ENCODE measurements at regions not wholly inside any gene's neighbourhood (a gene's known extent, or its start where the extent isn't known, plus 50 kb on each side); places are given as distances from the start of the nearest gene placed in this dataset.

DNA sequence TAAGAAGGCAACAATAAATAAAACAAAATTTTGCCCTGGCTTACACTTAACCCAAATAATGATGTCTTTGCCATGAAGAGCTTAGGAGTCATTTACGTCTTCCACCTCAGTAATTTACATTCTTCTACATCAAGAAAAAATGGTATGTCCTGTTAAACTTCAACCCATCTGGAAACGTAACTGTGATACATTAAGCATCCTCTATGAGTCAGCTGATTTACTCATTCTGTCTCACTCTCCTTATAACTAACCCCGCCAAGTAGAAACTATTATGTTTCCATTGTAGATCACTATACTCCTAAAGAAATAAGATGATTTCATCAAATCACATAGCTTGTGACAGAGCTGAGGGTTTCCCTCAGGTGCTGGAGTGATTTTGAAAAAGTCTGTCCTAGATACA is 330.7 kb downstream of the CDC14C start:
- H3K36me3 Mint-ChIP-seq = no peaks in the 10 kb centered on the region
- H3K9me3 Mint-ChIP-seq = peaks cover 3% of the 10 kb centered on the region
- H3K27me3 Mint-ChIP-seq (ENCODE audit: insufficient read depth, low read depth) = no peaks in the 10 kb centered on the region
- H3K9ac ChIP-seq = no peak overlapping the region
- H3K27me3 ChIP-seq = no peaks in the 10 kb centered on the region
- no peaks in the 10 kb centered on the region for H4K20me1 ChIP-seq (ENCODE audit: low read depth)
- no peak overlapping the region for H3K4me3 ChIP-seq
- no peak overlapping the region for H3K4me3 Mint-ChIP-seq
- no peaks in the 10 kb centered on the region for H3K79me2 ChIP-seq (ENCODE audit: low read depth)
- no peak for DNase-seq (ENCODE audit: low spot score)
- no peak overlapping the region for H2AFZ ChIP-seq (replicated peaks)
- no peaks in the 10 kb centered on the region for H3K4me1 Mint-ChIP-seq
- TF ChIP-seq, protein P1, sequence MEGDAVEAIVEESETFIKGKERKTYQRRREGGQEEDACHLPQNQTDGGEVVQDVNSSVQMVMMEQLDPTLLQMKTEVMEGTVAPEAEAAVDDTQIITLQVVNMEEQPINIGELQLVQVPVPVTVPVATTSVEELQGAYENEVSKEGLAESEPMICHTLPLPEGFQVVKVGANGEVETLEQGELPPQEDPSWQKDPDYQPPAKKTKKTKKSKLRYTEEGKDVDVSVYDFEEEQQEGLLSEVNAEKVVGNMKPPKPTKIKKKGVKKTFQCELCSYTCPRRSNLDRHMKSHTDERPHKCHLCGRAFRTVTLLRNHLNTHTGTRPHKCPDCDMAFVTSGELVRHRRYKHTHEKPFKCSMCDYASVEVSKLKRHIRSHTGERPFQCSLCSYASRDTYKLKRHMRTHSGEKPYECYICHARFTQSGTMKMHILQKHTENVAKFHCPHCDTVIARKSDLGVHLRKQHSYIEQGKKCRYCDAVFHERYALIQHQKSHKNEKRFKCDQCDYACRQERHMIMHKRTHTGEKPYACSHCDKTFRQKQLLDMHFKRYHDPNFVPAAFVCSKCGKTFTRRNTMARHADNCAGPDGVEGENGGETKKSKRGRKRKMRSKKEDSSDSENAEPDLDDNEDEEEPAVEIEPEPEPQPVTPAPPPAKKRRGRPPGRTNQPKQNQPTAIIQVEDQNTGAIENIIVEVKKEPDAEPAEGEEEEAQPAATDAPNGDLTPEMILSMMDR (IDR thresholded peaks at IDR 0.05) = no peak
- TF ChIP-seq EZH2 (IDR thresholded peaks at IDR 0.05) = no peak
- no peak for TF ChIP-seq EZH2phosphoT487 (IDR thresholded peaks at IDR 0.05)
- no peak overlapping the region for H3K27ac ChIP-seq
- no peak overlapping the region for H3K4me2 ChIP-seq
- no peaks in the 10 kb centered on the region for H3K36me3 ChIP-seq
- H3K27ac Mint-ChIP-seq = no peak overlapping the region
- H3F3A ChIP-seq (ENCODE audit: low read depth) = no peaks in the 10 kb centered on the region
- no peaks in the 10 kb centered on the region for H3K4me1 ChIP-seq
- H3K9me3 ChIP-seq (ENCODE audit: low read depth) = no peaks in the 10 kb centered on the region

DNA sequence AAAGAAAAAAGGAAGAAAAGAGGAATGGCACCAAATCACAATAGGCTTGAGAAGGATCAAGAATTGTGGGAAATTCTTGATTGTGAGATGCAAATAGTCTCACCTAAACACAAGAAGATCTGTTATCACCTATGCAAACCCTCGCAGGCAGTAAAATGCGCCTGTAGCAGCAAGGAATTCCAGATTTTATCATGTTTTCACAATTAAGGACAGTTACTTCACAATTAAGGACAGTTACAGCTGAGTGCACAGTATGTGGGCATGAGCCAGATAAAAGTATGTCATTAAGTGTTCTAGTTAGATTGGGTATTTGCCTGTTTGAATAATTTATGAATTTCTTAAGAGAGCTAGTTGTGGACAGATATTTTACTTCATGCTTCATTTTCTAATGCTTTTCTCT is 336.2 kb downstream of the CDC14C start:
- H3K27ac ChIP-seq = no peak overlapping the region
- DNase-seq (ENCODE audit: low spot score) = no peak
- H3K9ac ChIP-seq = no peak overlapping the region
- Mint-ChIP-seq H3K36me3 (no peaks in the 10 kb centered on the region), H3K27me3 (ENCODE audit: insufficient read depth, low read depth) (no peaks in the 10 kb centered on the region), H3K4me1 (no peaks in the 10 kb centered on the region), H3K9me3 (peaks cover 3% of the 10 kb centered on the region), H3K27ac (no peak overlapping the region), H3K4me3 (no peak overlapping the region)
- no peaks in the 10 kb centered on the region for H3F3A ChIP-seq (ENCODE audit: low read depth)
- no peaks in the 10 kb centered on the region for H3K79me2 ChIP-seq (ENCODE audit: low read depth)
- H4K20me1 ChIP-seq (ENCODE audit: low read depth) = no peaks in the 10 kb centered on the region
- no peaks in the 10 kb centered on the region for H3K27me3 ChIP-seq
- TF ChIP-seq, protein P1 (IDR thresholded peaks at IDR 0.05) = no peak
- TF ChIP-seq EZH2 (IDR thresholded peaks at IDR 0.05) (no peak), EZH2phosphoT487 (IDR thresholded peaks at IDR 0.05) (no peak)
- H3K36me3 ChIP-seq = no peaks in the 10 kb centered on the region
- H2AFZ ChIP-seq (replicated peaks) = no peak overlapping the region
- H3K9me3 ChIP-seq (ENCODE audit: low read depth) = no peaks in the 10 kb centered on the region
- no peak overlapping the region for H3K4me3 ChIP-seq
- no peak overlapping the region for H3K4me2 ChIP-seq
- H3K4me1 ChIP-seq = no peaks in the 10 kb centered on the region

DNA sequence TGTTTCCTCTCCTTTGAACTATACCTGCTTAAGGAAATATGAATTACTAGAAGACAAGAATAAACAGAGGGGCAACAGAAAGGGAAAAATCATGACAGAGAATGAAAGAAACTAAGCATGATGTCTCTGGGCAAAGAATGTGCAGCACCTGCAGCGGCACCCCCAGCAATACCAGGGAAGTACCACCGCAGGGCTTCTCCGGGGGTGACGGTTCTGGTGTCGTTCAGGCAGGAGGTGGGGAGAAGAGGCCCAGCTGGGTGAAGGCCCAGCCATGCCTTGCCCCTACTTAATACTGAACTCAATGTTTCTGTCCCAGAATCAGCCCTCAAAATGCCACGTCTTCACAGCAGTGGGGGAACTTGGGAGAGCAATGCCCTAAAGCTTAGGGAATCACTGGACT is 337.6 kb downstream of the CDC14C start:
- no peak overlapping the region for H3K4me3 Mint-ChIP-seq
- TF ChIP-seq, protein P1 (IDR thresholded peaks at IDR 0.05) = no peak
- TF ChIP-seq EZH2 (IDR thresholded peaks at IDR 0.05) (no peak), EZH2phosphoT487 (IDR thresholded peaks at IDR 0.05) (no peak)
- no peaks in the 10 kb centered on the region for H3K36me3 Mint-ChIP-seq
- Histone ChIP-seq H3K79me2 (ENCODE audit: low read depth) (no peaks in the 10 kb centered on the region), H3K36me3 (no peaks in the 10 kb centered on the region), H3K9ac (no peak overlapping the region), H3K27me3 (no peaks in the 10 kb centered on the region), H4K20me1 (ENCODE audit: low read depth) (no peaks in the 10 kb centered on the region), H2AFZ (replicated peaks) (no peak overlapping the region), H3K27ac (no peak overlapping the region), H3K4me3 (no peak overlapping the region), H3K4me1 (no peaks in the 10 kb centered on the region), H3F3A (ENCODE audit: low read depth) (no peaks in the 10 kb centered on the region), H3K4me2 (no peak overlapping the region), H3K9me3 (ENCODE audit: low read depth) (no peaks in the 10 kb centered on the region)
- H3K27ac Mint-ChIP-seq = no peak overlapping the region
- H3K27me3 Mint-ChIP-seq (ENCODE audit: insufficient read depth, low read depth) = no peaks in the 10 kb centered on the region
- H3K4me1 Mint-ChIP-seq = no peaks in the 10 kb centered on the region
- H3K9me3 Mint-ChIP-seq = peaks cover 3% of the 10 kb centered on the region
- no peak for DNase-seq (ENCODE audit: low spot score)

DNA sequence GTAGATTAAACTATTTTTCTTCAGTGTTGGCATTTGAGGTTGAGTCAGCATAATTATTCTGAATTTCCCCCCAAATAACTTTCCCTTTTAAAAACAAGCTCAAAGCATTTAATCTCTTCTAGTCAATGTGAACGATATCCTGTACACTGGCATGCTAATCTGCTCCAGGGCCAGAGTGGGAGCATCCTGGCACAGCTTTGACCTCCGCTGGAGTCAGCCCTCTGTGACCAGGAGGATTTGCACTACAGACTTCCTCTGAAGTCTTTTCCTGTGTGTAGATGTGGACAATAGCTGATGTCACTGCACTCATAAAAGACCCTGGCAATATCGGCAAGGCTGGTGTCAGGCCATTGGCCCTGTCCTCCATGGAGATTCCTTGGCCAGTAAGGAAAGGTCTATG is 340.2 kb downstream of the CDC14C start:
- H3K9me3 ChIP-seq (ENCODE audit: low read depth) = no peaks in the 10 kb centered on the region

More for the DNA sequence above, 340.2 kb downstream of the CDC14C start:
- Mint-ChIP-seq H3K9me3 (no peaks in the 10 kb centered on the region), H3K4me3 (no peak overlapping the region), H3K27ac (no peak overlapping the region), H3K4me1 (no peaks in the 10 kb centered on the region), H3K27me3 (ENCODE audit: insufficient read depth, low read depth) (no peaks in the 10 kb centered on the region), H3K36me3 (no peaks in the 10 kb centered on the region)
- H4K20me1 ChIP-seq (ENCODE audit: low read depth) = no peaks in the 10 kb centered on the region
- H3K4me1 ChIP-seq = no peaks in the 10 kb centered on the region
- TF ChIP-seq EZH2phosphoT487 (IDR thresholded peaks at IDR 0.05) (no peak), EZH2 (IDR thresholded peaks at IDR 0.05) (no peak)
- TF ChIP-seq, protein P1 (IDR thresholded peaks at IDR 0.05) = no peak
- H3F3A ChIP-seq (ENCODE audit: low read depth) = no peaks in the 10 kb centered on the region
- H3K9ac ChIP-seq = no peak overlapping the region
- no peak overlapping the region for H2AFZ ChIP-seq (replicated peaks)
- no peaks in the 10 kb centered on the region for H3K36me3 ChIP-seq
- no peak for DNase-seq (ENCODE audit: low spot score)
- no peaks in the 10 kb centered on the region for H3K79me2 ChIP-seq (ENCODE audit: low read depth)
- no peaks in the 10 kb centered on the region for H3K27me3 ChIP-seq
- no peak overlapping the region for H3K4me2 ChIP-seq
- no peak overlapping the region for H3K4me3 ChIP-seq
- H3K27ac ChIP-seq = no peak overlapping the region
